VCaP (cell line): ENCODE measurements at regions not wholly inside any gene's neighbourhood (a gene's known extent, or its start where the extent isn't known, plus 50 kb on each side); places are given as distances from the start of the nearest gene placed in this dataset.

Experiments used
- H3K27ac ChIP-seq: fragments of 450-650 bp; 2 replicates; pipeline ENCODE4 v1.5.1; 2017
- TF ChIP-seq, protein P1 (sequence below): fragments of 450-650 bp; conservative IDR thresholded peaks from 2 replicates; pipeline ENCODE4 v1.5.1; 2017; ENCODE audit warnings: mild to moderate bottlenecking, moderate library complexity

DNA sequence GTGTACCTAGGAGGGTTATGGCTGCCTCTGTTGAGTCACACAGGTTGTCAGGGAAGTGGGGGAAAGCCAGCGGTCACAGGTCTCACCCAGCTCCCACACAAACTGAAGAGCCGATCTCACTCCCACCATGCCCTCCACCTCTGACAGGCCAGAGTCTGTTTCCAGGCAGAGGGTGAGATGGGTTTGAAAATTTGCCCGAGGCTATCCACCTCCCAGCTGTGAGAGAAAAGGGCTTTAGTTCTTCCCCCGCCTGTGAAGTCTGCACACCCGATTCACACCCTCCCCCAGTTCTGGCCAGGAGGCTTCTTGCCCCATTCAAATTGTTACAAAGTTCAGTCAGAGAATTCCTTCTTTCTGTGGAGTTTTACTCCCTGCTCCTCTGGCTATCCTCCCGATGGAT, 446.9 kb downstream of the EDEM1 start:
- TF ChIP-seq, protein P1, sequence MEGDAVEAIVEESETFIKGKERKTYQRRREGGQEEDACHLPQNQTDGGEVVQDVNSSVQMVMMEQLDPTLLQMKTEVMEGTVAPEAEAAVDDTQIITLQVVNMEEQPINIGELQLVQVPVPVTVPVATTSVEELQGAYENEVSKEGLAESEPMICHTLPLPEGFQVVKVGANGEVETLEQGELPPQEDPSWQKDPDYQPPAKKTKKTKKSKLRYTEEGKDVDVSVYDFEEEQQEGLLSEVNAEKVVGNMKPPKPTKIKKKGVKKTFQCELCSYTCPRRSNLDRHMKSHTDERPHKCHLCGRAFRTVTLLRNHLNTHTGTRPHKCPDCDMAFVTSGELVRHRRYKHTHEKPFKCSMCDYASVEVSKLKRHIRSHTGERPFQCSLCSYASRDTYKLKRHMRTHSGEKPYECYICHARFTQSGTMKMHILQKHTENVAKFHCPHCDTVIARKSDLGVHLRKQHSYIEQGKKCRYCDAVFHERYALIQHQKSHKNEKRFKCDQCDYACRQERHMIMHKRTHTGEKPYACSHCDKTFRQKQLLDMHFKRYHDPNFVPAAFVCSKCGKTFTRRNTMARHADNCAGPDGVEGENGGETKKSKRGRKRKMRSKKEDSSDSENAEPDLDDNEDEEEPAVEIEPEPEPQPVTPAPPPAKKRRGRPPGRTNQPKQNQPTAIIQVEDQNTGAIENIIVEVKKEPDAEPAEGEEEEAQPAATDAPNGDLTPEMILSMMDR: no peak
- no peak overlapping the region for H3K27ac ChIP-seq

DNA sequence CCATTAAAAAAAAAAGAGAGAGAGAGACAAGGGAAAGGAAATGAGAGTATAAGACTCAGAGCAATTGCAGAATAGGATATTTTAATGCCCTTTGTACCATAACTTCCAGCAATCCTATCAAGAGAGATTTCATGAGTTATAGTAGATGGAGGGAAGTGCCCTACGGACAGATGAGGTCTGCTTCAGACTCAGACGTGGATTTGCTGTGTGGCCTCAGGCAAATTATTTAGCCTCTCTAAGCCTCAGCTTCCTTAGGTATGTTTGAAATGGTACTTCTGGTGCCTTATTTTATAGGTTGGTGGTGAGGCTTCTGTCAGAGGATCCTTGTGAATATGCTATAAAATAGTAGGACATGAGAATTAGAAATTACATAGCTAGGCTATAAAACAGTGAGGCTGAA, 448.2 kb downstream of the EDEM1 start:
- TF ChIP-seq, protein P1: no peak
- H3K27ac ChIP-seq: no peak overlapping the region

DNA sequence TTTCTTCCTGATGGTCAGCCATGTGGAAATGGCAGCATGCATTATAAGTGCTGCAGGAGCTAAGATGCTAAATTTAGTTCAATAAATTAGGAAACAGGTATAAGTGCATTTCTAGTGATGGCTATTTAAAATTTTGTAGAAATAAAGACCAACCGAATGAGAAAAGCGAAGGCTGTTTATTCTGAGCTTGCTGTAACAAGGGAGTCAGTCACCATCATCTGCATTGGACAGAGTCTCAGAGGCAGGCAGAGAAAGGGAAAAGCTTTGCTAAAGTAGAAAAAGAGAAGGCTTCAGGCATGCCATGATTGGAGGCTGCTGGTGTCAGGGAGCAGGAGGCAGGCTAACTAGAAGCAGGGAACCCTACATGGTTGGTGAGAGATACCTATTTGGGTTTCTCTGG, 451.0 kb downstream of the EDEM1 start:
- no peak overlapping the region for H3K27ac ChIP-seq
- TF ChIP-seq, protein P1: no peak

DNA sequence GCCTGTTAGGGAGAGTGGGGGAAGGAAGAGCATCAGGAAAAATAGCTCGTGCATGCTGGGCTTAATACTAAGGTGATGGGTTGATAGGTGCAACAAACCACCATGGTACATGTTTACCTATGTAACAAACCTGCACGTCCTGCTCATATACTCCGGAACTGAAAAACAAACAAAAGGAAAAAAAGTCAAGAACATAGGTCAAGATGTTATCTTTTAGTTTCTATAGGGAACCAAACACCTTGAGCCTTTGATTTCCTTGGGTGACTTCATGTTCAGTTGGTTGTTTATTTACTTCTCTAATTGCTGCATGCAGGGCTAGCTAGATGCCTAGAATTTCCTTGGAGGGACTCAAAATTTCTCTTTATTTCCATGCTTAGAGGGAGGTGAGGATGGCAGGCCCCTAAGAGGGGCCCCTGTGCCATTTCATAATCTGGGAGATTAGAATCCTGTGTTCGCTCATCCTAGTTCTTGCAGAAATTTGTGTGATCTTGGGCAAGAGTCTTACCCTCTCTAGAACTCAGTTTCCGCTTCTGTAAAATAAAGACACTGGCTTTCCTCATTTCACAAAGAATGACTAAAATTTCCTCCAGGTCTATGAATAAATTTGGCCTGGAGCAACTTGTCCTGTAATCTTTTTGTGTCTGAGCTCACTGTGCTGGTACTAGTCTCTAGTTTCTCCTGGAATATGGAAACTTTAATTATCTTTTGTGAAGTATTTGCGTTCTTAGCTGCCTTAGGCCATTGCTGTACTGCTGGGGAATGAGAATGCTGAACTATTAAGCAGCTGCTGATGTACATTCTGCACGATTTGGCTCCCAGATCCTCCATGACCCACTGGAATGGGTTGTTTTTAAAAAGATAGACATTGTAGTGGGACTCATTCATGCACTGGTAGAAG, 457.5 kb downstream of the EDEM1 start:
- TF ChIP-seq, protein P1: no peak

DNA sequence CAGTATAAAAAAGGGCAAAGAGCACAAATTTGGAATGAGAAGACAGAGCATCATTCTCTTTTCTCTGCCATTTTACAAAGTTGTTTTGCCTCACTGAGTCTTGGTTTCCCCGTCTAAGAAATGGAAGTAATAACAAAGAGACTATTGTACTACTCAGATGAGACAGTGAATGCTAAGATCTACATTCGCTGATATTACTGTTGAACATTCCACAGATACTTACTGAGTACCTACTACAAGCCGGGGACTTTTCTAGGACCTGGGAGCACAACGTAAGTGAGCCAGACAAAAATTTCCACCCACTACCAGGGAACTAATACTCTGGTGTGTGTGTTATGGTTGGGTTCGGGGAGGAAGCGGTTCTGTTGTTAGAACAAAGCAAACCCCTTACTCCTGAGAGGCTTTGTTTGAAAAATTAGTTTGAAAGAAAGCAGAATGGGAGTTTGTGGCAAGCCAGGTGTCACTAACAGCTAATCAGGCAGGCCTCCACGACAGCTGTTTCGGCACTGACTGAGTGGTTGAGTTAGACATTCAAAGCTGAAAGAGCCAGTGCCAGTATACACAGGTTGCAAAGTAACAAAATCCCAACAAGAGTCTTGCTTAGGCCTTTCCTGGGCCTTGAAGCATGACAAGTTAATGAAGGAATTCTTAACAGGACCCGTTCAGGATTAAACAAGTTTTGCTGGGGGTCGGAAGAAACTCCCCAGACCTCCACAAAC, 458.3 kb downstream of the EDEM1 start:
- peak overlapping the region; percentile 76 for H3K27ac ChIP-seq
- TF ChIP-seq, protein P1: no peak

More for the DNA sequence above, 457.5 kb downstream of the EDEM1 start:
- peak overlapping the region; percentile 76 for H3K27ac ChIP-seq

DNA sequence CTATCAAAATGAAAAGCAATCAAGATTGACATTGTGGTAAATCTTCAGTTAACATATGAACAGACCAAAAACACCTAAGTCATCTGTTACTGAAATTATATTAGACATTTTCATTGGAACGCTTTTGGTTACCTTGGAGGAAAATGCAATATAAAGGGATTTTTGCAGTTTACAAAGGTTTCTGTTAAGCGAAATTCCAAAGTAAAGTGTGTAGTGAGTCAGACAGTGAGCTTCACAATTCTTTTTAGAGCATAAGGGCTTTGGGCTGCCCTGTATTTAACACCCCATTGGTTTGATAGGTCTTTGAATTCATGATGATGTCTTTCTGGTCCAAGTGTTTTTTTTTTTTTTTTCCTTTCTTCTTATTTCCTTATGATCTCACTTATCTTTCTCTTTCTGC, 462.8 kb downstream of the EDEM1 start:
- H3K27ac ChIP-seq: no peak overlapping the region
- TF ChIP-seq, protein P1: no peak

DNA sequence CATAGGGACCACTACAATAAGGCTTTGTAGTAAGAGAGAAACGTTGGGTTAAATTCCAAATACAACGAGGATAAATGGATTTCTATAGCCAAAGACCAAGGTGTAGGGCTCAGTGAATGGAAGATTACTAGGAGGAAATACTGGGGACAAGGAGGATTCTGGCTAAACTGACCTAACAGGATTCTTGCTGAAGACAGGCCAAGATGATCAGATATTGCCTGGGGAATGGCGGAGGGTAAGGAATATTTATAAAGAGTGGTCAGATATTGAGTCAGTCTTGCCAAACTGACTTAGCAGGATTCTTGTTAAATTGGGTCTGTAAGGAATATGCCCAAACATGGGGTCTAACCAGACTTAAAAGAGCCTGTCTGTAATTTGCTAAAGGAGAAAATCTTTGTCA, 463.8 kb downstream of the EDEM1 start:
- TF ChIP-seq, protein P1: no peak
- H3K27ac ChIP-seq: no peak overlapping the region
